ENCODE measurements at regions not wholly inside any gene's neighbourhood (a gene's known extent, or its start where the extent isn't known, plus 50 kb on each side); places are given as distances from the start of the nearest gene placed in this dataset.

DNA sequence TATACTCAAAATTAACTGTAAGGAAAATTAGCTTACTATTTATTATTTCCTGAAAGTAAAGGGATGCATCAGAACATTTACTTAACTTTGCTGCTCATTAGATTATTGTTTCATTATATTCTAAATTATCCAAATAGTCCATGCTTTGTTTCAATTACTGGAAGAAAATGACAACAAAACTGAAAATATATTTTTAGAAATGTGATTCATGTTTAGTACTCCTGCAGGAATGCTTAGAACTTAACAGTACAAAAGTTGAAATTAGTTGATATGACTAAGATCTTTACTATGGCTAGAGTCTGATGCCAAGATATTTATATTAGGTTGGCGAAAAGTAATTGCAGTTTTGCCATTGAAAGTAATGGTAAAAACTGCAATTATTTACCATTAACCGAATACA is 660.5 kb upstream of the PABPC4L start:
- TF ChIP-seq RAD21 (IDR thresholded peaks at IDR 0.05; ENCODE audit: low read depth) = no peak
- TF ChIP-seq, protein P1, sequence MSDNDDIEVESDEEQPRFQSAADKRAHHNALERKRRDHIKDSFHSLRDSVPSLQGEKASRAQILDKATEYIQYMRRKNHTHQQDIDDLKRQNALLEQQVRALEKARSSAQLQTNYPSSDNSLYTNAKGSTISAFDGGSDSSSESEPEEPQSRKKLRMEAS (IDR thresholded peaks at IDR 0.05) = no peak
- no peak for TF ChIP-seq YY1 (IDR thresholded peaks at IDR 0.05; ENCODE audit: low read depth)
- TF ChIP-seq ZBTB7A (IDR thresholded peaks at IDR 0.05; ENCODE audit: low read depth) = no peak
- TF ChIP-seq TAF1 (IDR thresholded peaks at IDR 0.05; ENCODE audit: low read depth) = no peak
- no peak for TF ChIP-seq TCF12 (IDR thresholded peaks at IDR 0.05; ENCODE audit: low read depth)
- TF ChIP-seq EP300 (IDR thresholded peaks at IDR 0.05; ENCODE audit: borderline replicate concordance) = no peak
- TF ChIP-seq, protein P2, sequence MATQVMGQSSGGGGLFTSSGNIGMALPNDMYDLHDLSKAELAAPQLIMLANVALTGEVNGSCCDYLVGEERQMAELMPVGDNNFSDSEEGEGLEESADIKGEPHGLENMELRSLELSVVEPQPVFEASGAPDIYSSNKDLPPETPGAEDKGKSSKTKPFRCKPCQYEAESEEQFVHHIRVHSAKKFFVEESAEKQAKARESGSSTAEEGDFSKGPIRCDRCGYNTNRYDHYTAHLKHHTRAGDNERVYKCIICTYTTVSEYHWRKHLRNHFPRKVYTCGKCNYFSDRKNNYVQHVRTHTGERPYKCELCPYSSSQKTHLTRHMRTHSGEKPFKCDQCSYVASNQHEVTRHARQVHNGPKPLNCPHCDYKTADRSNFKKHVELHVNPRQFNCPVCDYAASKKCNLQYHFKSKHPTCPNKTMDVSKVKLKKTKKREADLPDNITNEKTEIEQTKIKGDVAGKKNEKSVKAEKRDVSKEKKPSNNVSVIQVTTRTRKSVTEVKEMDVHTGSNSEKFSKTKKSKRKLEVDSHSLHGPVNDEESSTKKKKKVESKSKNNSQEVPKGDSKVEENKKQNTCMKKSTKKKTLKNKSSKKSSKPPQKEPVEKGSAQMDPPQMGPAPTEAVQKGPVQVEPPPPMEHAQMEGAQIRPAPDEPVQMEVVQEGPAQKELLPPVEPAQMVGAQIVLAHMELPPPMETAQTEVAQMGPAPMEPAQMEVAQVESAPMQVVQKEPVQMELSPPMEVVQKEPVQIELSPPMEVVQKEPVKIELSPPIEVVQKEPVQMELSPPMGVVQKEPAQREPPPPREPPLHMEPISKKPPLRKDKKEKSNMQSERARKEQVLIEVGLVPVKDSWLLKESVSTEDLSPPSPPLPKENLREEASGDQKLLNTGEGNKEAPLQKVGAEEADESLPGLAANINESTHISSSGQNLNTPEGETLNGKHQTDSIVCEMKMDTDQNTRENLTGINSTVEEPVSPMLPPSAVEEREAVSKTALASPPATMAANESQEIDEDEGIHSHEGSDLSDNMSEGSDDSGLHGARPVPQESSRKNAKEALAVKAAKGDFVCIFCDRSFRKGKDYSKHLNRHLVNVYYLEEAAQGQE (IDR thresholded peaks at IDR 0.05; ENCODE audit: low read depth) = no peak
- no peak for TF ChIP-seq EGR1 (IDR thresholded peaks at IDR 0.05)
- no peak for TF ChIP-seq TEAD4 (IDR thresholded peaks at IDR 0.05)
- TF ChIP-seq CEBPB (IDR thresholded peaks at IDR 0.05) = no peak
- TF ChIP-seq NFIC (IDR thresholded peaks at IDR 0.05) = no peak
- TF ChIP-seq, protein P3, sequence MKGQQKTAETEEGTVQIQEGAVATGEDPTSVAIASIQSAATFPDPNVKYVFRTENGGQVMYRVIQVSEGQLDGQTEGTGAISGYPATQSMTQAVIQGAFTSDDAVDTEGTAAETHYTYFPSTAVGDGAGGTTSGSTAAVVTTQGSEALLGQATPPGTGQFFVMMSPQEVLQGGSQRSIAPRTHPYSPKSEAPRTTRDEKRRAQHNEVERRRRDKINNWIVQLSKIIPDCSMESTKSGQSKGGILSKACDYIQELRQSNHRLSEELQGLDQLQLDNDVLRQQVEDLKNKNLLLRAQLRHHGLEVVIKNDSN (IDR thresholded peaks at IDR 0.05) = no peak
- no peak for TF ChIP-seq FOXM1 (IDR thresholded peaks at IDR 0.05; ENCODE audit: borderline replicate concordance, low read depth)
